Mesothelial cell of epicardium (in vitro differentiated cells): ENCODE measurements at regions not wholly inside any gene's neighbourhood (a gene's known extent, or its start where the extent isn't known, plus 50 kb on each side); places are given as distances from the start of the nearest gene placed in this dataset.

Experiments
- DNase-seq, 2 experiments: peaks; one replicate each; pipeline ENCODE4 v3.0.0; 2021; ENCODE audit warnings: low spot score in 2 of 2; ENCODE audit not compliant: unreplicated experiment in 2 of 2
- H3K27ac Mint-ChIP-seq: 2 replicates; pipeline ENCODE4 v1.8.0; 2021; ENCODE audit warnings: mixed read lengths
- H3K27me3 Mint-ChIP-seq: 2 replicates; pipeline ENCODE4 v1.8.0; 2021; ENCODE audit warnings: low read depth, mixed read lengths
- H3K36me3 Mint-ChIP-seq: 2 replicates; pipeline ENCODE4 v1.8.0; 2021; ENCODE audit warnings: mixed read lengths
- H3K4me1 Mint-ChIP-seq: 2 replicates; pipeline ENCODE4 v1.8.0; 2021; ENCODE audit warnings: mixed read lengths
- H3K4me3 Mint-ChIP-seq: 2 replicates; pipeline ENCODE4 v1.8.0; 2021; ENCODE audit warnings: mild to moderate bottlenecking, moderate library complexity, mixed read lengths
- H3K9me3 Mint-ChIP-seq: 2 replicates; pipeline ENCODE4 v1.8.0; 2021; ENCODE audit warnings: mixed read lengths
- CTCF ChIP-seq: fragments of 200-600 bp; sonication (generic); IDR thresholded peaks from one replicate; pipeline ENCODE4 v1.5.0; 2021; ENCODE audit warnings: antibody characterized with exemption; ENCODE audit not compliant: unreplicated experiment

- no peak for DNase-seq
- H3K4me1 Mint-ChIP-seq = peaks cover 17% of the 10 kb centered on the region
- no peak for TF ChIP-seq CTCF
- H3K27me3 Mint-ChIP-seq = no peaks in the 10 kb centered on the region
- H3K9me3 Mint-ChIP-seq = peaks cover 15% of the 10 kb centered on the region
- H3K27ac Mint-ChIP-seq = no peak overlapping the region
- no peak overlapping the region for H3K4me3 Mint-ChIP-seq
- H3K36me3 Mint-ChIP-seq = no peaks in the 10 kb centered on the region
Observed at GRCh38 chr15:47475336-47475735, 242.0 kb upstream of the SEMA6D start.

GRCh38 chr15:47477341-47477740 lies 240.0 kb upstream of the SEMA6D start:
- DNase-seq = no peak
- H3K36me3 Mint-ChIP-seq = no peaks in the 10 kb centered on the region
- peaks cover 19% of the 10 kb centered on the region for H3K9me3 Mint-ChIP-seq
- no peak for TF ChIP-seq CTCF
- H3K4me1 Mint-ChIP-seq = peaks cover 12% of the 10 kb centered on the region
- no peak overlapping the region for H3K27ac Mint-ChIP-seq
- H3K4me3 Mint-ChIP-seq = no peak overlapping the region
- H3K27me3 Mint-ChIP-seq = no peaks in the 10 kb centered on the region

GRCh38 chr15:47484059-47484458 lies 233.2 kb upstream of the SEMA6D start:
- TF ChIP-seq CTCF = no peak
- peaks cover 11% of the 10 kb centered on the region for H3K9me3 Mint-ChIP-seq
- no peaks in the 10 kb centered on the region for H3K4me1 Mint-ChIP-seq
- H3K27me3 Mint-ChIP-seq = no peaks in the 10 kb centered on the region
- H3K4me3 Mint-ChIP-seq = no peak overlapping the region
- H3K36me3 Mint-ChIP-seq = no peaks in the 10 kb centered on the region
- no peak for DNase-seq
- no peak overlapping the region for H3K27ac Mint-ChIP-seq

GRCh38 chr15:47484997-47485396 lies 232.3 kb upstream of the SEMA6D start:
- Mint-ChIP-seq H3K4me1 (no peaks in the 10 kb centered on the region), H3K9me3 (peaks cover 8% of the 10 kb centered on the region), H3K27me3 (no peaks in the 10 kb centered on the region), H3K36me3 (no peaks in the 10 kb centered on the region), H3K4me3 (no peak overlapping the region), H3K27ac (no peak overlapping the region)
- TF ChIP-seq CTCF = no peak
- DNase-seq = no peak

GRCh38 chr15:47485419-47485818 lies 231.9 kb upstream of the SEMA6D start:
- Mint-ChIP-seq H3K4me3 (no peak overlapping the region), H3K27me3 (no peaks in the 10 kb centered on the region), H3K4me1 (no peaks in the 10 kb centered on the region), H3K27ac (no peak overlapping the region), H3K36me3 (no peaks in the 10 kb centered on the region), H3K9me3 (peaks cover 4% of the 10 kb centered on the region)
- TF ChIP-seq CTCF = no peak
- no peak for DNase-seq

GRCh38 chr15:47486040-47486439 lies 231.3 kb upstream of the SEMA6D start:
- Mint-ChIP-seq H3K27me3 (no peaks in the 10 kb centered on the region), H3K4me1 (no peaks in the 10 kb centered on the region), H3K9me3 (no peaks in the 10 kb centered on the region), H3K36me3 (no peaks in the 10 kb centered on the region), H3K4me3 (no peak overlapping the region), H3K27ac (no peak overlapping the region)
- TF ChIP-seq CTCF = no peak
- DNase-seq = no peak
